ENCODE measurements at regions not wholly inside any gene's neighbourhood (a gene's known extent, or its start where the extent isn't known, plus 50 kb on each side); places are given as distances from the start of the nearest gene placed in this dataset.

DNA sequence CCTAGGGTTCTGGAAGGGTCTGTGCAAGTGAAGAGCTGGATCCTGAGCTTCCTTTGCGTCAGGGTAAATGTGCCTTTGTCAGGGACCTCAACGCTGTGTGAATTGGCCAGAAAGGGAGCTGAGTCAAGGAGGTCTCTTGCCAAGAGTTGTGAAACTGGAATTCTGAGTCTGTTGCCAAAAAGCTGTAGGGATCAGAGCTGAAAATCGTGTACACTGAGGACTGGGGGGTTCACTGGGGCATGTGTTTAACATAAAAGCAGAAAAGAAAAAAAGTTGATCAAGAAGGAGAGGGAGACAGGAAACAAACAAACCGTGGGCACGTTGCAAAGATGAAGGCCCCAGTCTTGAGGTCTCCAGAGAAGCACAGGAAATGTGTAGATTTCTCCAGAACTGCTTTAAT is 1081.5 kb downstream of the VRK1 start:
- TF ChIP-seq, protein P1, sequence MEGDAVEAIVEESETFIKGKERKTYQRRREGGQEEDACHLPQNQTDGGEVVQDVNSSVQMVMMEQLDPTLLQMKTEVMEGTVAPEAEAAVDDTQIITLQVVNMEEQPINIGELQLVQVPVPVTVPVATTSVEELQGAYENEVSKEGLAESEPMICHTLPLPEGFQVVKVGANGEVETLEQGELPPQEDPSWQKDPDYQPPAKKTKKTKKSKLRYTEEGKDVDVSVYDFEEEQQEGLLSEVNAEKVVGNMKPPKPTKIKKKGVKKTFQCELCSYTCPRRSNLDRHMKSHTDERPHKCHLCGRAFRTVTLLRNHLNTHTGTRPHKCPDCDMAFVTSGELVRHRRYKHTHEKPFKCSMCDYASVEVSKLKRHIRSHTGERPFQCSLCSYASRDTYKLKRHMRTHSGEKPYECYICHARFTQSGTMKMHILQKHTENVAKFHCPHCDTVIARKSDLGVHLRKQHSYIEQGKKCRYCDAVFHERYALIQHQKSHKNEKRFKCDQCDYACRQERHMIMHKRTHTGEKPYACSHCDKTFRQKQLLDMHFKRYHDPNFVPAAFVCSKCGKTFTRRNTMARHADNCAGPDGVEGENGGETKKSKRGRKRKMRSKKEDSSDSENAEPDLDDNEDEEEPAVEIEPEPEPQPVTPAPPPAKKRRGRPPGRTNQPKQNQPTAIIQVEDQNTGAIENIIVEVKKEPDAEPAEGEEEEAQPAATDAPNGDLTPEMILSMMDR (IDR thresholded peaks at IDR 0.05; ENCODE audit: extremely low read depth in 1 of 2, insufficient read depth in 1 of 2, low read depth in 1 of 2, low read length in 2 of 2): no peak
- TF ChIP-seq MYC (IDR thresholded peaks at IDR 0.05; ENCODE audit: low read depth, low read length): no peak
- TF ChIP-seq, protein P2, sequence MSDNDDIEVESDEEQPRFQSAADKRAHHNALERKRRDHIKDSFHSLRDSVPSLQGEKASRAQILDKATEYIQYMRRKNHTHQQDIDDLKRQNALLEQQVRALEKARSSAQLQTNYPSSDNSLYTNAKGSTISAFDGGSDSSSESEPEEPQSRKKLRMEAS (IDR thresholded peaks at IDR 0.05; ENCODE audit: insufficient read depth, insufficient read length): no peak
- TF ChIP-seq POLR2A (IDR thresholded peaks at IDR 0.05; ENCODE audit: low read depth, low read length): no peak
- TF ChIP-seq EZH2 (IDR thresholded peaks at IDR 0.05; ENCODE audit: borderline replicate concordance, low read depth, low read length, severe bottlenecking): no peak
